MM.1S (cell line): ENCODE measurements at regions not wholly inside any gene's neighbourhood (a gene's known extent, or its start where the extent isn't known, plus 50 kb on each side); places are given as distances from the start of the nearest gene placed in this dataset.

Experiments
- DNase-seq: peaks from one replicate; pipeline ENCODE4 v3.0.0-alpha.2; 2015
- H2AFZ ChIP-seq: fragments of 300-600 bp; sonication (generic); 2 replicates; pipeline ENCODE4 v1.6.0; 2016; ENCODE audit warnings: antibody characterized with exemption, low read length
- H3F3A ChIP-seq: fragments of 300-600 bp; sonication (generic); 2 replicates; pipeline ENCODE4 v1.6.1; 2016; ENCODE audit warnings: mild to moderate bottlenecking, antibody characterized with exemption, low read length, moderate library complexity, mixed read lengths; ENCODE audit not compliant: insufficient read depth
- H3K27ac ChIP-seq: fragments of 300-600 bp; sonication (generic); 2 replicates; pipeline ENCODE4 v1.5.1; 2016; ENCODE audit warnings: mild to moderate bottlenecking, low read length
- H3K27me3 ChIP-seq: fragments of 300-600 bp; sonication (generic); replicated peaks from 2 replicates; pipeline ENCODE4 v1.6.0; 2016; ENCODE audit warnings: low read length; ENCODE audit not compliant: insufficient read depth
- H3K36me3 ChIP-seq: fragments of 300-600 bp; sonication (generic); replicated peaks from 2 replicates; pipeline ENCODE4 v1.6.1; 2016; ENCODE audit warnings: mild to moderate bottlenecking, low read length, mixed read lengths; ENCODE audit not compliant: insufficient read depth
- H3K4me1 ChIP-seq: fragments of 300-600 bp; sonication (generic); 2 replicates; pipeline ENCODE4 v1.6.1; 2016; ENCODE audit warnings: low read length, mixed read lengths
- H3K4me2 ChIP-seq: fragments of 300-600 bp; sonication (generic); 2 replicates; pipeline ENCODE4 v1.6.0; 2016; ENCODE audit warnings: low read depth, low read length
- H3K4me3 ChIP-seq: fragments of 300-600 bp; sonication (generic); 2 replicates; pipeline ENCODE4 v1.5.1; 2016; ENCODE audit warnings: low read length, mixed read lengths
- H3K79me2 ChIP-seq: fragments of 300-600 bp; sonication (generic); 2 replicates; pipeline ENCODE4 v1.6.1; 2016; ENCODE audit warnings: mixed run types, low read length, mixed read lengths
- H3K9ac ChIP-seq: fragments of 300-600 bp; sonication (generic); 2 replicates; pipeline ENCODE4 v1.6.1; 2016; ENCODE audit warnings: low read length, mixed read lengths
- H3K9me2 ChIP-seq: fragments of 300-600 bp; sonication (generic); replicated peaks from 2 replicates; pipeline ENCODE4 v1.6.1; 2016; ENCODE audit warnings: mild to moderate bottlenecking, low read length, mixed read lengths; ENCODE audit not compliant: insufficient read depth
- H3K9me3 ChIP-seq: fragments of 300-600 bp; sonication (generic); replicated peaks from 2 replicates; pipeline ENCODE4 v1.6.1; 2016; ENCODE audit warnings: mild to moderate bottlenecking, low read length, mixed read lengths; ENCODE audit not compliant: insufficient read depth
- H4K20me1 ChIP-seq: fragments of 300-600 bp; sonication (generic); 2 replicates; pipeline ENCODE4 v1.6.1; 2016; ENCODE audit warnings: mild to moderate bottlenecking, low read length, moderate library complexity, mixed read lengths; ENCODE audit not compliant: insufficient read depth
- CTCF ChIP-seq: fragments of 300-600 bp; sonication (generic); IDR thresholded peaks from 2 replicates; pipeline ENCODE4 v1.5.1; 2016; ENCODE audit warnings: antibody characterized with exemption, low read length, mixed read lengths
- EZH2 ChIP-seq: fragments of 300-600 bp; sonication (generic); optimal IDR thresholded peaks from 2 replicates; pipeline ENCODE3; 2017; ENCODE audit warnings: low read depth, mild to moderate bottlenecking, antibody characterized with exemption, low read length, mixed read lengths
- EZH2phosphoT487 ChIP-seq: fragments of 300-600 bp; sonication (generic); IDR thresholded peaks from 2 replicates; pipeline ENCODE4 v1.6.1; 2018; ENCODE audit warnings: antibody characterized with exemption, low read length

GRCh38 chr2:31748041-31748440, 167.3 kb upstream of the SRD5A2 start:
- Histone ChIP-seq H3K9ac (no peak overlapping the region), H3K4me2 (no peak overlapping the region), H3K27me3 (no peaks in the 10 kb centered on the region), H3K4me1 (no peaks in the 10 kb centered on the region), H3K79me2 (no peaks in the 10 kb centered on the region), H3K4me3 (no peak overlapping the region), H3F3A (no peaks in the 10 kb centered on the region), H4K20me1 (no peaks in the 10 kb centered on the region), H3K27ac (no peak overlapping the region), H3K36me3 (no peaks in the 10 kb centered on the region), H2AFZ (no peak overlapping the region), H3K9me3 (no peaks in the 10 kb centered on the region), H3K9me2 (no peaks in the 10 kb centered on the region)
- TF ChIP-seq EZH2 (no peak), CTCF (no peak), EZH2phosphoT487 (no peak)
- no peak for DNase-seq

GRCh38 chr2:31739161-31739560, 158.4 kb upstream of the SRD5A2 start:
- Histone ChIP-seq H2AFZ (no peak overlapping the region), H3K4me3 (no peak overlapping the region), H3K4me2 (no peak overlapping the region), H3K9me2 (no peaks in the 10 kb centered on the region), H3K36me3 (no peaks in the 10 kb centered on the region), H3K9ac (no peak overlapping the region), H4K20me1 (no peaks in the 10 kb centered on the region), H3F3A (no peaks in the 10 kb centered on the region), H3K27me3 (no peaks in the 10 kb centered on the region), H3K4me1 (no peaks in the 10 kb centered on the region), H3K9me3 (no peaks in the 10 kb centered on the region), H3K79me2 (no peaks in the 10 kb centered on the region), H3K27ac (no peak overlapping the region)
- no peak for TF ChIP-seq CTCF
- TF ChIP-seq EZH2phosphoT487: no peak
- no peak for TF ChIP-seq EZH2
- no peak for DNase-seq

- TF ChIP-seq EZH2: no peak
- no peak for TF ChIP-seq EZH2phosphoT487
- TF ChIP-seq CTCF: no peak
- Histone ChIP-seq H4K20me1 (no peaks in the 10 kb centered on the region), H3K27me3 (no peaks in the 10 kb centered on the region), H3K4me1 (no peaks in the 10 kb centered on the region), H3K79me2 (no peaks in the 10 kb centered on the region), H2AFZ (no peak overlapping the region), H3K4me3 (no peak overlapping the region), H3K4me2 (no peak overlapping the region), H3K9me3 (no peaks in the 10 kb centered on the region), H3K36me3 (no peaks in the 10 kb centered on the region), H3F3A (no peaks in the 10 kb centered on the region), H3K27ac (no peak overlapping the region), H3K9ac (no peak overlapping the region), H3K9me2 (no peaks in the 10 kb centered on the region)
- no peak for DNase-seq
Measured at GRCh38 chr2:31736695-31737454, 156.1 kb upstream of the SRD5A2 start.
